Calu3 (cell line): ENCODE measurements at regions not wholly inside any gene's neighbourhood (a gene's known extent, or its start where the extent isn't known, plus 50 kb on each side); places are given as distances from the start of the nearest gene placed in this dataset.

Experiments used
- BruUV-seq: library from RNA; stranded (reverse); fragments of 400-500 nt; replicated peaks from 2 replicates; lab custom pipeline; 2021; lab: Mats Ljungman, UMichigan
- CTCF ChIA-PET: fragments of 300-600 bp; sonication (Branson Sonifier 250); formaldehyde crosslinking; loops from one replicate; lab custom pipeline; 2022; ENCODE audit warnings: antibody characterized with exemption; lab: Charles Lee
- DNase-seq: peaks from one replicate; pipeline ENCODE4 v3.0.0; 2022
- H3K27ac Mint-ChIP-seq: one replicate; pipeline ENCODE4 v1.8.0; 2022; ENCODE audit warnings: mixed read lengths; ENCODE audit not compliant: unreplicated experiment
- H3K27me3 Mint-ChIP-seq: one replicate; pipeline ENCODE4 v1.8.0; 2022; ENCODE audit warnings: mixed read lengths; ENCODE audit not compliant: unreplicated experiment
- H3K36me3 Mint-ChIP-seq: one replicate; pipeline ENCODE4 v1.8.0; 2022; ENCODE audit warnings: mild to moderate bottlenecking, moderate library complexity, mixed read lengths; ENCODE audit not compliant: insufficient read depth, unreplicated experiment
- H3K4me1 Mint-ChIP-seq: one replicate; pipeline ENCODE4 v1.8.0; 2022; ENCODE audit warnings: mild to moderate bottlenecking, low read depth, mixed read lengths; ENCODE audit not compliant: unreplicated experiment
- H3K4me3 Mint-ChIP-seq: one replicate; pipeline ENCODE4 v1.8.0; 2022; ENCODE audit warnings: mild to moderate bottlenecking, low read depth, moderate library complexity, mixed read lengths; ENCODE audit not compliant: unreplicated experiment
- H3K9me3 Mint-ChIP-seq: one replicate; pipeline ENCODE4 v1.8.0; 2022; ENCODE audit warnings: low read depth, mixed read lengths; ENCODE audit not compliant: unreplicated experiment
- CTCF ChIP-seq: fragments of 200-600 bp; IDR thresholded peaks from one replicate; pipeline ENCODE4 v1.8.0; 2022; ENCODE audit warnings: antibody characterized with exemption; ENCODE audit not compliant: unreplicated experiment
- intact Hi-C: fragments of 100-400 bp; cut with micrococcal nuclease; formaldehyde crosslinking; loops from one replicate; pipeline ENCODE4 v1.10.0; 2022; ENCODE audit not compliant: unreplicated experiment

GRCh38 chr2:224302952-224303351, 99.0 kb downstream of the FAM124B start:
- no peak for DNase-seq
- H3K27me3 Mint-ChIP-seq: peaks cover under 1% of the 10 kb centered on the region
- no peaks in the 10 kb centered on the region for H3K4me1 Mint-ChIP-seq
- H3K9me3 Mint-ChIP-seq: no peaks in the 10 kb centered on the region
- H3K27ac Mint-ChIP-seq: no peak overlapping the region
- H3K4me3 Mint-ChIP-seq: no peak overlapping the region
- intact Hi-C loops: no loop called here
- CTCF ChIA-PET: no interaction called here
- no TSS peak for BruUV-seq
- TF ChIP-seq CTCF: no peak
- H3K36me3 Mint-ChIP-seq: no peaks in the 10 kb centered on the region

GRCh38 chr2:224293976-224294375, 107.9 kb downstream of the FAM124B start:
- CTCF ChIA-PET: no interaction called here
- Mint-ChIP-seq H3K27me3 (peaks cover 35% of the 10 kb centered on the region), H3K27ac (no peak overlapping the region), H3K4me3 (no peak overlapping the region), H3K36me3 (no peaks in the 10 kb centered on the region), H3K4me1 (no peaks in the 10 kb centered on the region), H3K9me3 (no peaks in the 10 kb centered on the region)
- no TSS peak for BruUV-seq
- no peak for TF ChIP-seq CTCF
- DNase-seq: no peak
- intact Hi-C loops: no loop called here

GRCh38 chr2:224287531-224287930, 114.4 kb downstream of the FAM124B start:
- Mint-ChIP-seq H3K4me3 (no peak overlapping the region), H3K4me1 (no peaks in the 10 kb centered on the region), H3K27me3 (peaks cover 21% of the 10 kb centered on the region), H3K27ac (no peak overlapping the region), H3K36me3 (no peaks in the 10 kb centered on the region), H3K9me3 (no peaks in the 10 kb centered on the region)
- TF ChIP-seq CTCF: no peak
- no TSS peak for BruUV-seq
- CTCF ChIA-PET: interaction anchor here (0.6 to 1.7 kb wide), 5 partner anchors 16 to 460 kb away, joined by 3 to 11 read pairs (median 4); no protein-coding TSS in a partner anchor
- intact Hi-C loops: no loop called here
- DNase-seq: no peak

- no TSS peak for BruUV-seq
- intact Hi-C loops: no loop called here
Measured at GRCh38 chr2:224286923-224287322, 115.0 kb downstream of the FAM124B start.

More at GRCh38 chr2:224286923-224287322, 115.0 kb downstream of the FAM124B start:
- H3K9me3 Mint-ChIP-seq: no peaks in the 10 kb centered on the region
- H3K27me3 Mint-ChIP-seq: peaks cover 21% of the 10 kb centered on the region
- no peak overlapping the region for H3K27ac Mint-ChIP-seq
- H3K4me1 Mint-ChIP-seq: no peaks in the 10 kb centered on the region
- H3K4me3 Mint-ChIP-seq: no peak overlapping the region
- CTCF ChIA-PET: interaction anchor here (0.6 to 1.7 kb wide), 4 partner anchors 74 to 459 kb away, joined by 3 to 11 read pairs (median 5); no protein-coding TSS in a partner anchor
- no peak for TF ChIP-seq CTCF
- H3K36me3 Mint-ChIP-seq: no peaks in the 10 kb centered on the region
- no peak for DNase-seq
